Fibroblast of villous mesenchyme (primary cell): ENCODE measurements at regions not wholly inside any gene's neighbourhood (a gene's known extent, or its start where the extent isn't known, plus 50 kb on each side); places are given as distances from the start of the nearest gene placed in this dataset.

Experiments used
- DNase-seq: peaks from one replicate; pipeline ENCODE4 v3.0.0-alpha.2; 2010; ENCODE audit warnings: low read depth
- H3K4me3 ChIP-seq: 2 replicates; pipeline ENCODE4 v1.5.1; 2011; ENCODE audit warnings: low read depth, mild to moderate bottlenecking, low read length
- TF ChIP-seq, protein P1 (sequence below): IDR thresholded peaks from 2 replicates; pipeline ENCODE4 v1.5.1; 2012; ENCODE audit warnings: low read depth, mild to moderate bottlenecking, low read length; ENCODE audit not compliant: insufficient read depth

DNA sequence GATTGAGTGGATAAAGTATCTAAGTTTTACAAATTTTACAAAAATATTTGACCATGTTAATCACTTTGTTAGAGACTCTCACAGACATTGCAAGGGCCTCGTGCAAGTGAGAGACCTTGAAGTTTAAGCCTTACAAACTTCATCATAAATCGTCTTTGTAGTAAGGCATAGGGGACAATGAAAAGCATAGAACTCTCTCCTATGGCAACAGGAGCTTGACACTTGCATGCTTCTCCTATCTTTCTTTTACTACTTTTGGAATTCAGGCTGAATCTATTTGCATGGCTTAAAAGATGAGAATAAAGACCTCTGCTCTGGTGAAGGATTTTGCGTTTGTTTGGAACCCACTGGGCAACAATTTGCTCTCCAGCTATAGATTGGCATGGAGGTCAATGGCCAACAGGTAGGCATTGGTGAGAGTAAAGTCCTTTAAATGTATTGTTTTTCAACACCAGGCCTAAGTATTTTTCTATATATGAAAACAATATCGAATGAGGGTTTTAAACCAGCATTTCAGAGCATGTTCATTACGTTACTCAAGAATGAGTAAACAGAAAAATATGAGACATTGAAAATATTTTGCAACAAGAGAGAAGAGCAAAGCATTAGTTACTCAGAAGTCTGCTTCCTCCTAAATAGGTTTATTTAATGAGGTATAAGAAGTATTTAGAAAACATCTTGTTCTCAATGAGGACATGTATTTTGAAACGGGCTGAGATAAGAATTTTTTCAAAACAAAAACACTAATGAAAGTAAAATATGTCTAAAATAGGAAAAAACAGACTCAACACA is 192.2 kb downstream of the TGFB2 start:
- TF ChIP-seq, protein P1, sequence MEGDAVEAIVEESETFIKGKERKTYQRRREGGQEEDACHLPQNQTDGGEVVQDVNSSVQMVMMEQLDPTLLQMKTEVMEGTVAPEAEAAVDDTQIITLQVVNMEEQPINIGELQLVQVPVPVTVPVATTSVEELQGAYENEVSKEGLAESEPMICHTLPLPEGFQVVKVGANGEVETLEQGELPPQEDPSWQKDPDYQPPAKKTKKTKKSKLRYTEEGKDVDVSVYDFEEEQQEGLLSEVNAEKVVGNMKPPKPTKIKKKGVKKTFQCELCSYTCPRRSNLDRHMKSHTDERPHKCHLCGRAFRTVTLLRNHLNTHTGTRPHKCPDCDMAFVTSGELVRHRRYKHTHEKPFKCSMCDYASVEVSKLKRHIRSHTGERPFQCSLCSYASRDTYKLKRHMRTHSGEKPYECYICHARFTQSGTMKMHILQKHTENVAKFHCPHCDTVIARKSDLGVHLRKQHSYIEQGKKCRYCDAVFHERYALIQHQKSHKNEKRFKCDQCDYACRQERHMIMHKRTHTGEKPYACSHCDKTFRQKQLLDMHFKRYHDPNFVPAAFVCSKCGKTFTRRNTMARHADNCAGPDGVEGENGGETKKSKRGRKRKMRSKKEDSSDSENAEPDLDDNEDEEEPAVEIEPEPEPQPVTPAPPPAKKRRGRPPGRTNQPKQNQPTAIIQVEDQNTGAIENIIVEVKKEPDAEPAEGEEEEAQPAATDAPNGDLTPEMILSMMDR, result no peak
- no peak overlapping the region for H3K4me3 ChIP-seq
- DNase-seq, result peak; percentile 88

DNA sequence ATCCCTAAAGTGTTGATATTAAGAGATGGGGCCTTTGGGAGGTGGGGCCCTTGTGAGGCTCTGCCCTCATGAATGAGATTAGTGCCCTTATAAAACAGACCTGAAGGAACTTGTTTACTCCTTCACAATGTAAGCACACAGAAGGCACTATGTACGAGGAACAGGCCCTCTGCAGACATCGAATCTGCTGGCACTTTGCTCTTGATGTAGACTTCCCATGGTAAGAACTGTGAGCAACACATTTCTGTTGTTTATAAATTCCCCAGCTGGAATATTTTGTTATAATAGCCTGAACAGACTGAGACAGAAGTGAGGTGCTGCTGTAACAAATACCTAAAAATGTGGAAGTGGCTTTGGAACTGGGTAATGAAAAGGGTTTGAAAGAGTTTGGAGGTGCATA is 193.2 kb downstream of the TGFB2 start:
- H3K4me3 ChIP-seq, result no peak overlapping the region
- TF ChIP-seq, protein P1, result no peak
- DNase-seq, result peak; percentile 62

DNA sequence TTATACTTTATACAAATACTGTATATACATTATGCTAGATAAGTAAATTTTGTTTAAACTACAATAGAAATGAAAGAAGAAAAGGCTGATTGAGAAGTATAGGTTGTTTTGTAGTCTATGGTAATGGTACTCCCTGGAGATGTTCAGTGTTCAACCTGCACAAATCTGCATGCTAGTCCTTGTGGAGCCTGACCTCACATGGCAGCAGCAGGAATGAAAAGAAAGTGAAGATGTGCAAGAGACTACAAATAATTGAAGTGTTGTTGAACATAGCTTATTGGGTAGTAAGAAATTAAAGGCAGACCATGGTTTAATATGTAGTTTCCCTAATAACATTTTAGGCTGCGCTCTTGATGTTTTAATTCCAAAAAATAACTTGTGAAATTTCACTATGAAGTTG is 201.2 kb downstream of the TGFB2 start:
- TF ChIP-seq, protein P1, result peak; percentile 32
- DNase-seq, result no peak
- H3K4me3 ChIP-seq, result no peak overlapping the region

DNA sequence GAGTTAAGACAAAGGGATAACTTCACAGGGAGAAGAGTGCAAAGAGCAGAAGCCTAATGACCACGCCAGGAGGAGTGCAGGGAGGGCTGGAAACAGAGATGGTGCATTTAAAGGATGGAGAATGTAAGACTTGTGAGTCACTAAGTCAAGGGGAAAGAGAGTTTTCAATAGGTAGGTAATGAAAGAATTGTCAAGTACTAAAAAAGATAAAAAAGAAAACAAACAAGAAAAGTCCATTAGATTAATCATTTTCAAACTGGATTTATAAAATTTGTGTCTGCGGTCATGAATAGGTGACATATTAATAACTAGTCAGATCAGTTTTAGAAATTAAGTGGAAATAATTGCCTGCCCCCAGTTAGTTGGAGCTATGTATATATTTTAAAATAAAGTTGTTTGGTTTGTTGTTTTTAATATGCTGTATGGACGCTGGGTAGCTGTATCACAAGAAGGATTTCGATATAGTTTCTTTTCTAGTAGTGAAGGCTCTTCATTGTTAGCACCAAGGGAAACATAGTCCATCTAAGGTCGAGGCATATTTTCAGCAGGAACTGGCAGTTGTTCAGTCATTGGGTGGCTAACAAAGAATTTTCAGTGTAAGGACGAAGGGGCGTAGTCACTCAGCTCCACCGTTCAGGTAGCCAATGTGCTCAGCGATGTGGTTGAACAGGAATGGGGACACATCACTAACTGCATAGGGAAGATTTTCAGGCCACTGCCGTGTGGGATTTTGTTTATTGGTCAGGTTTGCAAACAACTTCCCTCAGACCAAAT is 203.0 kb downstream of the TGFB2 start:
- TF ChIP-seq, protein P1, result no peak
- no peak overlapping the region for H3K4me3 ChIP-seq

DNA sequence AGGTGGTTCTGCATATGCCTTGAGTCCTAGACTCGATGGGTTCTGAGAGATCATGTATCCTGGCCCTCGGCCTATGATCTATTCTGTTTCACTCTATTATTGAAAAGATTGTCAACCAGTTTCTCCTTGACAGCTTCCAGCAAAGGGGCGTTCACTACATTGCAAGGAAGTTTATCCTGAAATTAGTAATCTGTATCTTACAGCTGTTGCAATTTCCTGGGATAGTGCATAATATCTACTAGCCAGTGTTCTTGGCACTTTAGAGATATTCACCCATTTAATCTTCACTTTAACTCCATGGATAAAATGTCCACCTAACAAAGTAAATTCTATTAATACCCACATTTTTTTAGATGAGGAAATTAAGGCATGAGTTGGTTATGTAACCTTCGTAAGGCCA is 203.6 kb downstream of the TGFB2 start:
- H3K4me3 ChIP-seq, result no peak overlapping the region
- TF ChIP-seq, protein P1, result no peak
- DNase-seq, result no peak

More for the DNA sequence above, 203.0 kb downstream of the TGFB2 start:
- DNase-seq, result no peak

DNA sequence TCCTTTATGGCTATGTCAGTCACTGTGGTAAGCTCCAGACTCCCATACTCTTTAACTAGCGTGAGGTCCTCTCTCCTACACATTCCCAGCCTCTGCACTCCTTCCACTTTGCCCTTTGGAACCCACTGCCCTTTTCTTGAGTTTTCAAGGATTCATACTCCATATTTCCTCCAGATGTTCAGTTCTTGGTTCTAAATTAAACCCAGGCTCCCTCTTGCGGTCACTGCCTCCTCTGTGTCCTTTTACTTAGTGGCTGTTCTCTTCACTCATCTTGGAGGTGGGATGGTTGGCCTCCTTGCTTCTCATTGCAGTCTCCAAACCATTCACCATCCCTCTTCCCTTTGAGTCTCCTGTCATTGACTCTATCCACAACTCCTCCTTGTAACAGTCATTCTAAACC is 208.1 kb downstream of the TGFB2 start:
- H3K4me3 ChIP-seq, result no peak overlapping the region
- TF ChIP-seq, protein P1, result peak; percentile 43
- peak; percentile 52 for DNase-seq
